H1 (cell line): ENCODE measurements at regions not wholly inside any gene's neighbourhood (a gene's known extent, or its start where the extent isn't known, plus 50 kb on each side); places are given as distances from the start of the nearest gene placed in this dataset.

Source experiments
- CTCF ChIA-PET: fragments of 300-600 bp; sonication (Branson Sonifier 250); formaldehyde crosslinking; loops from one replicate; lab custom pipeline; 2021; ENCODE audit not compliant: partially characterized antibody; lab: Charles Lee
- POLR2A ChIA-PET: fragments of 300-600 bp; sonication (Branson Sonifier 250); formaldehyde crosslinking; loops from one replicate; lab custom pipeline; 2021; ENCODE audit warnings: inconsistent platforms; ENCODE audit not compliant: partially characterized antibody; lab: Charles Lee
- DNase-seq, 2 experiments: peaks; one replicate each; pipeline versions ENCODE4 v3.0.0 to v3.0.0-alpha.2; 2010 to 2022; ENCODE audit warnings: low spot score in 2 of 2, low read depth in 1 of 2, mixed read lengths in 1 of 2
- FAIRE-seq: peaks from 2 replicates; lab custom pipeline; 2011; peaks lifted over from hg19 to GRCh38; lab: Jason Lieb, UNC
- H2AFZ ChIP-seq: 2 replicates; pipeline ENCODE4 v1.8.1; 2012; ENCODE audit warnings: low read length, inconsistent platforms
- H2AK5ac ChIP-seq: 2 replicates; pipeline ENCODE4 v1.6.1; 2013; ENCODE audit warnings: low read depth, low read length
- H2BK120ac ChIP-seq: replicated peaks from 2 replicates; pipeline ENCODE3; 2013; ENCODE audit warnings: low read depth, low read length, inconsistent platforms
- H2BK12ac ChIP-seq: 2 replicates; pipeline ENCODE4 v1.6.1; 2013; ENCODE audit warnings: low read depth, low read length
- H2BK15ac ChIP-seq: 2 replicates; pipeline ENCODE4 v1.6.1; 2013; ENCODE audit warnings: low read length
- H2BK20ac ChIP-seq: 2 replicates; pipeline ENCODE4 v1.6.1; 2013; ENCODE audit warnings: low read length
- H2BK5ac ChIP-seq: 2 replicates; pipeline ENCODE4 v1.6.1; 2013; ENCODE audit warnings: low read depth, low read length
- H3K14ac ChIP-seq: 2 replicates; pipeline ENCODE4 v1.6.1; 2013; ENCODE audit warnings: inconsistent platforms; ENCODE audit not compliant: insufficient read length
- H3K18ac ChIP-seq: 2 replicates; pipeline ENCODE4 v1.6.1; 2013; ENCODE audit warnings: low read length; ENCODE audit errors: extremely low read depth
- H3K23ac ChIP-seq: 2 replicates; pipeline ENCODE4 v1.6.1; 2013; ENCODE audit warnings: inconsistent platforms; ENCODE audit not compliant: insufficient read length
- H3K23me2 ChIP-seq: 2 replicates; pipeline ENCODE4 v1.6.1; 2013; ENCODE audit warnings: low read depth, low read length
- H3K27ac ChIP-seq: 2 replicates; pipeline ENCODE4 v1.6.1; 2011; ENCODE audit warnings: low read depth, low read length, inconsistent platforms
- H3K27me3 ChIP-seq, 4 experiments: replicated peaks in 1 of 4; 1 replicate in 1 of 4; 2 replicates in 3 of 4; pipeline versions ENCODE4 v1.6.1 to v1.8.1; 2011 to 2013; ENCODE audit warnings: low read length in 3 of 4, mild to moderate bottlenecking in 3 of 4, inconsistent platforms in 2 of 4, mixed read lengths in 2 of 4, moderate library complexity in 1 of 4; ENCODE audit not compliant: control insufficient read depth in 3 of 4, insufficient read depth in 3 of 4; ENCODE audit errors: extremely low read depth in 1 of 4
- H3K36me3 ChIP-seq, 4 experiments: 2 replicates each; pipeline versions ENCODE4 v1.6.1 to v1.8.1; 2011 to 2013; ENCODE audit warnings: mild to moderate bottlenecking in 4 of 4, low read length in 3 of 4, moderate library complexity in 2 of 4, control low read depth in 1 of 4, inconsistent platforms in 1 of 4; ENCODE audit not compliant: insufficient read depth in 4 of 4, control insufficient read depth in 2 of 4
- H3K4ac ChIP-seq: replicated peaks from 2 replicates; pipeline ENCODE3; 2013; ENCODE audit warnings: low read length, low read depth, mixed read lengths, inconsistent platforms; ENCODE audit not compliant: insufficient read length
- H3K4me1 ChIP-seq, 4 experiments: replicated peaks in 1 of 4; 1 replicate in 1 of 4; 2 replicates in 3 of 4; pipeline versions ENCODE4 v1.6.1 to v1.8.1; 2011 to 2013; ENCODE audit warnings: low read length in 3 of 4, inconsistent platforms in 2 of 4, mixed read lengths in 1 of 4; ENCODE audit not compliant: insufficient read depth in 4 of 4, control insufficient read depth in 3 of 4
- H3K4me2 ChIP-seq, 2 experiments: 2 replicates each; pipeline versions ENCODE4 v1.6.1 to v1.8.1; 2011 to 2013; ENCODE audit warnings: low read depth in 2 of 2, low read length in 2 of 2, control low read depth in 1 of 2, inconsistent platforms in 1 of 2, mild to moderate bottlenecking in 1 of 2; ENCODE audit not compliant: insufficient read depth in 1 of 2
- H3K4me3 ChIP-seq, 4 experiments: fragments of 200-600, 300-600 bp in 1 of 4; sonication (generic), shearing (Covaris generic), sonication (Bioruptor Twin) in 1 of 4; 2 replicates each; pipeline versions ENCODE4 v1.5.1 to v1.8.1; 2011 to 2016; ENCODE audit warnings: low read length in 4 of 4, low read depth in 3 of 4, control low read depth in 2 of 4, inconsistent platforms in 2 of 4, mild to moderate bottlenecking in 2 of 4, mixed read lengths in 1 of 4, moderate library complexity in 1 of 4; ENCODE audit not compliant: insufficient read depth in 2 of 4; ENCODE audit errors: extremely low read depth in 1 of 4
- H3K56ac ChIP-seq: replicated peaks from 2 replicates; pipeline ENCODE3; 2013; ENCODE audit warnings: low read depth, mild to moderate bottlenecking, mixed read lengths, low read length, inconsistent platforms; ENCODE audit not compliant: insufficient read length
- H3K79me1 ChIP-seq: 2 replicates; pipeline ENCODE4 v1.6.1; 2013; ENCODE audit warnings: low read depth, low read length, control low read depth
- H3K79me2 ChIP-seq, 2 experiments: 2 replicates each; pipeline versions ENCODE4 v1.6.1 to v1.8.1; 2012 to 2013; ENCODE audit warnings: low read length in 2 of 2, mild to moderate bottlenecking in 2 of 2, inconsistent platforms in 1 of 2; ENCODE audit not compliant: insufficient read depth in 2 of 2, control insufficient read depth in 1 of 2
- H3K9ac ChIP-seq, 4 experiments: replicated peaks in 1 of 4; 1 replicate in 1 of 4; 2 replicates in 3 of 4; pipeline versions ENCODE4 v1.6.1 to v1.8.1; 2011 to 2013; ENCODE audit warnings: low read depth in 3 of 4, low read length in 3 of 4, control low read depth in 2 of 4, mild to moderate bottlenecking in 2 of 4, moderate library complexity in 2 of 4, inconsistent platforms in 1 of 4; ENCODE audit errors: extremely low read depth in 1 of 4
- H3K9me3 ChIP-seq, 2 experiments: 2 replicates each; pipeline versions ENCODE4 v1.6.1 to v1.8.1; 2012 to 2013; ENCODE audit warnings: mild to moderate bottlenecking in 2 of 2, moderate library complexity in 2 of 2, control low read depth in 1 of 2, inconsistent platforms in 1 of 2, low read depth in 1 of 2, low read length in 1 of 2, mixed read lengths in 1 of 2; ENCODE audit not compliant: insufficient read depth in 2 of 2
- H4K20me1 ChIP-seq, 2 experiments: replicated peaks in 1 of 2; 2 replicates each; pipeline versions ENCODE3 to v1.8.1; 2011 to 2013; ENCODE audit warnings: inconsistent platforms in 2 of 2, low read length in 2 of 2, mild to moderate bottlenecking in 1 of 2; ENCODE audit not compliant: insufficient read depth in 2 of 2, control insufficient read depth in 1 of 2
- H4K5ac ChIP-seq: 2 replicates; pipeline ENCODE4 v1.6.1; 2013; ENCODE audit warnings: low read length, low read depth, mixed read lengths, inconsistent platforms; ENCODE audit not compliant: insufficient read length
- H4K8ac ChIP-seq: 2 replicates; pipeline ENCODE4 v1.8.0; 2013; ENCODE audit warnings: mild to moderate bottlenecking, moderate library complexity, low read length, inconsistent platforms; ENCODE audit not compliant: insufficient read depth; ENCODE audit errors: extremely low read depth
- H4K91ac ChIP-seq: replicated peaks from 2 replicates; pipeline ENCODE3; 2013; ENCODE audit warnings: low read length, mixed read lengths, inconsistent platforms; ENCODE audit not compliant: insufficient read length
- BACH1 ChIP-seq: IDR thresholded peaks from 2 replicates; pipeline ENCODE4 v1.6.1; 2012; ENCODE audit warnings: low read length, improper control_type of control experiment
- BCL11A ChIP-seq, 2 experiments: IDR thresholded peaks; one replicate each; pipeline ENCODE4 v1.6.1; 2011; ENCODE audit warnings: low read depth in 2 of 2, low read length in 2 of 2, mild to moderate bottlenecking in 2 of 2
- CBX8 ChIP-seq: fragments of 300-800, 300-1000 bp; sonication (generic); IDR thresholded peaks from 2 replicates; pipeline ENCODE4 v1.7.1; 2016; ENCODE audit warnings: low read depth, low read length, borderline replicate concordance
- CTBP2 ChIP-seq: IDR thresholded peaks from 2 replicates; pipeline ENCODE4 v1.7.0; 2011; ENCODE audit warnings: borderline replicate concordance, mild to moderate bottlenecking, moderate library complexity, mixed read lengths, low read length; ENCODE audit not compliant: insufficient read depth, insufficient read length
- EP300 ChIP-seq, 2 experiments: IDR thresholded peaks; 1 replicate in 1 of 2; 2 replicates in 1 of 2; pipeline ENCODE4 v1.6.1; 2011 to 2012; ENCODE audit warnings: low read depth in 2 of 2, low read length in 2 of 2, mild to moderate bottlenecking in 2 of 2, borderline replicate concordance in 1 of 2, inconsistent platforms in 1 of 2, moderate library complexity in 1 of 2
- HDAC6 ChIP-seq: IDR thresholded peaks from one replicate; pipeline ENCODE4 v1.7.1; 2012; ENCODE audit warnings: low read depth, mild to moderate bottlenecking, inconsistent platforms, low read length, moderate library complexity
- KDM4A ChIP-seq: IDR thresholded peaks from one replicate; pipeline ENCODE4 v1.7.1; 2012; ENCODE audit warnings: low read depth, mild to moderate bottlenecking, moderate library complexity, low read length, inconsistent platforms; ENCODE audit not compliant: severe bottlenecking
- KDM5A ChIP-seq: fragments of 200-600 bp; IDR thresholded peaks from 2 replicates; pipeline ENCODE4 v1.7.1; 2012; ENCODE audit warnings: mild to moderate bottlenecking, low read length, inconsistent platforms, mixed read lengths
- MAFK ChIP-seq: IDR thresholded peaks from 2 replicates; pipeline ENCODE4 v1.6.1; 2012; ENCODE audit warnings: low read depth, mild to moderate bottlenecking, improper control_type of control experiment, low read length
- POLR2A ChIP-seq, 2 experiments: IDR thresholded peaks; 1 replicate in 1 of 2; 2 replicates in 1 of 2; pipeline ENCODE4 v1.6.1; 2011; ENCODE audit warnings: low read depth in 2 of 2, low read length in 2 of 2, mild to moderate bottlenecking in 2 of 2; ENCODE audit errors: control extremely low read depth in 1 of 2
- SAP30 ChIP-seq: fragments of 300-600 bp; sonication (generic); IDR thresholded peaks from 2 replicates; pipeline ENCODE4 v1.7.1; 2012; ENCODE audit warnings: low read length, moderate library complexity, mild to moderate bottlenecking, inconsistent platforms; ENCODE audit not compliant: insufficient read depth, insufficient replicate concordance
- TBP ChIP-seq: IDR thresholded peaks from 2 replicates; pipeline ENCODE4 v1.6.1; 2011; ENCODE audit warnings: low read depth, low read length, improper control_type of control experiment
- WGBS, 2 experiments: shearing (Covaris generic) in 1 of 2; methylation state at CpG; one replicate each; pipeline versions ENCODE4 v1.1.6 to v1.1.7; 2013 to 2015; ENCODE audit warnings: low lambda C conversion rate in 2 of 2, mixed read lengths in 2 of 2, inconsistent platforms in 1 of 2, low coverage in 1 of 2, missing lambda C conversion rate in 1 of 2; ENCODE audit not compliant: insufficient replicate concordance in 2 of 2, insufficient coverage in 1 of 2, insufficient read length in 1 of 2; ENCODE audit errors: extremely low coverage in 1 of 2, missing lambda C conversion rate in 1 of 2; 5-methylcytosine and 5-hydroxymethylcytosine counted together
- TF ChIP-seq, protein P1 (sequence below): IDR thresholded peaks from 2 replicates; pipeline ENCODE4 v1.6.1; 2012; ENCODE audit warnings: inconsistent platforms

DNA sequence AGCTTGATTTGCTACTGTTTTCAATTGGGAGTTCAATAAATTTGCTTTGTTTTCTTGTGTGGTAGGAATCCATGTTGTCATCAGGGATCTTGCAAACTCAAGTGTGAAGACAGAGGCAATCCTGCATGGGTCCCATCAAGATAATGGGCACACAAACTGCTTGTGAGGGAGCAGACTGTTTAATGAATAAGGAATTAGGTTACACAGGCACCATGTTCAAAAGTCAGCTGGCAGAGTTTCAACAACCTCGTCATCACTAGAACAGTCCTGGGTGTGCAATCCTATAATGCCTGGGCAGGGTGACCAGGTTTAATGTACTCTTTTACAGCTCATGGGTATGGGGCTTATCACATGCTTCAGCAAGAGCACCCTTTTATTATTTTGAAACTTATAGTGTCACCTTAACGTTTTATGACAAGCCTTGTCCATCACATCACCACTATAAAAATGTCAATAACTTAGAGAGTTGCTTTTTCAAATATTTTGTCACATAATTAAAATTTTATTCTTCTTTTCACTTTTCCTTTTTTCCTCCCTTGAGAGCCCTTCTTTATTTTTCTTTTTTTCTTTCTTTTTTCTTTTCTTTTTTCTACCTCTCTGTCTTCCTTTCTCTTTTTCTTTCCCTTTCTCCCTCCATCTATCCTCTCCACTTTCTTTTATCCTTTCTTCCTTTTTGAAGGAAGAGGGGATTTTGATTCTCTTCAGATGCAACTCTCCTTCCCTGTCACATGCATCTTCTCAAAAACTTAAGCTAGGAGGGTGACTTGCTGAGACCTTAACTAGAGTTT, 252.2 kb upstream of the ATP2B1 start:
- ChIA-PET POLR2A (no interaction called here), CTCF (interaction anchor here (0.8 to 1.0 kb wide), 2 partner anchors 11 to 27 kb away, joined by 3 read pairs; no protein-coding TSS in a partner anchor)
- Histone ChIP-seq H4K5ac (no peak overlapping the region), H2AFZ (no peak overlapping the region), H2BK5ac (no peak overlapping the region), H2BK20ac (no peak overlapping the region), H3K4me3 (no peak overlapping the region), H3K4me2 (no peak overlapping the region), H3K9ac (no peak overlapping the region), H2BK12ac (no peak overlapping the region), H3K36me3 (no peaks in the 10 kb centered on the region), H4K8ac (no peak overlapping the region), H3K27ac (no peak overlapping the region), H3K79me2 (no peaks in the 10 kb centered on the region), H4K20me1 (no peaks in the 10 kb centered on the region), H3K4ac (no peak overlapping the region), H3K4me1 (peaks cover 0 to 5% (median 2%) of the 10 kb centered on the region in 4 experiments; a peak in 3 of 7 replicates), H3K27me3 (no peaks in the 10 kb centered on the region), H3K9me3 (no peaks in the 10 kb centered on the region), H3K23me2 (no peaks in the 10 kb centered on the region), H2BK15ac (no peak overlapping the region), H2AK5ac (no peak overlapping the region), H3K56ac (no peak overlapping the region), H2BK120ac (no peak overlapping the region), H3K18ac (no peak overlapping the region), H3K14ac (no peak overlapping the region), H3K79me1 (no peaks in the 10 kb centered on the region), H4K91ac (no peak overlapping the region), H3K23ac (no peak overlapping the region)
- no peak for FAIRE-seq
- DNase-seq = no peak
- 98% methylated on average over 2 of the region's 2 CpGs; no CpG with 5 or more reads in 1 of the 2 experiments for WGBS, 2 experiments
- TF ChIP-seq MAFK = no peak
- no peak for TF ChIP-seq BCL11A (IDR thresholded peaks at IDR 0.05; ENCODE audit: low read depth in 2 of 2, low read length in 2 of 2)
- TF ChIP-seq POLR2A (IDR thresholded peaks at IDR 0.05; ENCODE audit: control extremely low read depth in 1 of 2, low read depth in 2 of 2, low read length in 2 of 2) = no peak
- TF ChIP-seq KDM5A = no peak
- no peak for TF ChIP-seq CBX8
- no peak for TF ChIP-seq EP300 (IDR thresholded peaks at IDR 0.05; ENCODE audit: borderline replicate concordance in 1 of 2, low read depth in 2 of 2, low read length in 2 of 2)
- TF ChIP-seq, protein P1, sequence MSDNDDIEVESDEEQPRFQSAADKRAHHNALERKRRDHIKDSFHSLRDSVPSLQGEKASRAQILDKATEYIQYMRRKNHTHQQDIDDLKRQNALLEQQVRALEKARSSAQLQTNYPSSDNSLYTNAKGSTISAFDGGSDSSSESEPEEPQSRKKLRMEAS = no peak
- no peak for TF ChIP-seq BACH1
- no peak for TF ChIP-seq CTBP2
- TF ChIP-seq HDAC6 = no peak
- TF ChIP-seq KDM4A = no peak
- TF ChIP-seq SAP30 = no peak
- TF ChIP-seq TBP = no peak
